Myocyte (in vitro differentiated cells): ENCODE measurements at regions not wholly inside any gene's neighbourhood (a gene's known extent, or its start where the extent isn't known, plus 50 kb on each side); places are given as distances from the start of the nearest gene placed in this dataset.
"Not testable (repeated sequence)": the region's sequence is repeated elsewhere in the genome, so short reads cannot be mapped to it uniquely, and the experiment has no call there.

Experiments
- DNase-seq: peaks from one replicate; pipeline ENCODE4 v3.0.0-alpha.2; 2012; ENCODE audit warnings: low read depth

DNA sequence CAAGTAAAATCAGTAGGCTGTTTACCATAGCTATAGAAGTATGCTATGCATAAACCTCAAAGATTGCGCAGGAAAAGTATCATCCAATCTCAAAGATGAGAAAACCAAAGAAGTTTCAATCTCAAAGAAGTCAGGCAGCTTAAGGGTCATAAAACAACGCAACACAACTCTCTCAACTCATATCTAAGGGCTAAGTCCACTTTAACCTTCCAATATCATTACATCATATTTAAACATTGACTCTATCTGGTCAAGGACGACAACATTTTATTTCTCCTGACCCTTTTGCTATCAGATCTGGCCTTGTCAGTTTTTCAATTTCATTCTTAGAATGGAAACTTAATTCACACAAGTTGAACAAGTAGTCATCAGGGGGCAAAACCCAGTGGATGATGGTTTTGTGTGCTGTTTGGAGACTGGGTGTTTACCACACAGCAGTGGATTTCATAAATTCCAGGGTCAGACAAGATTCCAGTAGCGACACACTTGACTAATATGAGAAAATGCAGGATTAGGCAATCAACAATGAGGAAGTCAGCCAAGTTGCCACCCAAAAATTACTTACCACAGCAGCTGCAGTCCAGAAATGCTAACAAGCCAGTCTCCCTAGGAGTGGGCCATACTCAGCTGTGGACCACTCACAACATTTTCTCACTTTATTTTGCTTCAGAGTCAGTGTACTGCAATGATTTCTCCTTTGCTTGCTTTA is 108.7 kb upstream of the NBPF26 start:
- DNase-seq: not testable (repeated sequence)

GRCh38 chr1:120617493-120617892 is 106.3 kb upstream of the NBPF26 start:
- DNase-seq: not testable (repeated sequence)

- DNase-seq: not testable (repeated sequence)
Observed at GRCh38 chr1:120619867-120620692, 103.7 kb upstream of the NBPF26 start.

DNA sequence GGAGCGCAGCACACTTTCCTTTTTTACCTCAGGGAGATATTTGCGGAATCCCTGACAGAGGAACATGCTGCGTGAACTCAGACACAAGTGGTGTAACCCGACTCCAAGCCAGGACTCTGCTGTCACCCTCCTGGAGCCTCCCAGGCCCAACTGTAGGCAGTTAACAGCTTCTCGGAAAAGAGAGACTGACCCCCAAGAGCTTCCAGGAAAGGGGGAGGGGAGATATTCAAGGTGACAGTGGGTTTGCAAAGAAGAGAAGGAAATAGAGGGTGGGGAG is 103.1 kb upstream of the NBPF26 start:
- DNase-seq: not testable (repeated sequence)

DNA sequence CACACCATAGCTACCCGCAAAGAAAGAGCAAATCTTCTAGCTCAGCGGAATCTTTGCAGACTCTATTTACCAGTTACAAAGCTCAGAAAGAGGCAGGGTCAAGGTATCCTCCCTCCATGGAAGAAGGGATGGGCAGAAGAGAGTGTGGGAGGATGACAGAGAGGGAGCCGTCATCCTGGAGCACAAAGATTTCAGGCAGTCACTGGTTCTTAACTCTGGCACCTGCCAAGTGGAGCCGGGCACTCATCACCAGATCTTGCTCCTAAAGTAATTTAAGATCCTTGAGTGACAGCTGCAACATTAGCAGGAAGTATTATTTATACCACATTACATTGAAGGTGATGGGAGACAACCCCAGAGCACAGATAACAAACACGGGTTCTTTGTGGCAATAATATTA is 102.5 kb upstream of the NBPF26 start:
- DNase-seq: not testable (repeated sequence)

DNA sequence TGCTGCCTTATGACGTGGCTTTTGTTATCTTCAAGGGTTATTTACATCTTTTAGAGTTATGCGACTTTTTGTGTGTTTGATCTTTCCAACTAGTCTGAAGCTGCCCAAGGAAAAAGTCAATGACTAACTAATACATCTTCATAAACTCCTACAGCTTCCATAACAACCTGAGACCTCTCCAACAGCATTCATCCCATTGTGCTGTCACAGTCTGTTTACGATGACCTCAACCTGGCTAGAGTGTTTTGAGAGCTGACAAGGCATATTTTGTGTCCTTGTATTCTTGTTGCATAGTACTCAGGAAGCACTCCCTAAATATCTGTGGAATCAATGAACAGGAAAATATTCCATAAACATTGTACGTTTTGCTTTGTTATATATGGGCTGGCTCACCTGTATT is 100.2 kb upstream of the NBPF26 start:
- not testable (repeated sequence) for DNase-seq

GRCh38 chr1:120624565-120625064 is 99.1 kb upstream of the NBPF26 start:
- DNase-seq: not testable (repeated sequence)

DNA sequence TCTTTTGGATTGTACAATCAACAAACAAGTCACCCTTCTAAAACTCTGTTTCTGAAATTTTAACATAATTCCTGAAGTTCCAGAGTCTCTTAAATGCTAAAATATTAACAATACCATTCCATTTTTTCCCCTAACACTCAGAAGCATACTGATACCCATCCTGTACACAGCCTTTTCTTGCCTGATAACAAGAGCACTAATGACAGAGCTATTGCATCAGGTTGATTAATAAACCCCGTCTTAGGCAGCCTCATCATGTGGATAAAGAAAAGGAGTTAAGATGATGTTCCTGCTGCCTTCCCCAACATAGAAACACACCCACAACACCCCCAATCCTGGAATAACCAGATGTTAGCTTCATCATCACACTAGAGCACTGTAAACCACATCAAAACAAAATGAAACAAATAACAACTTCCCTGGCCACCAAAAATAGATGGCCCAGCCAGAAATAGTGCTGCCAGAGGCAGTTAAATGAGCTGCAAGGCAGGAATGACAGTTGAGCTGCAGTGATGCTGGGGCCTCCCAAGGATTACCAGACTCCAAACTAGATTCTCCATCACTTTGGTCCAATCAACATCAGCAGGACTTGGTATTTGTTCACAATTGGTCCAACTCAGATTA is 93.8 kb upstream of the NBPF26 start:
- DNase-seq: not testable (repeated sequence)

- DNase-seq: not testable (repeated sequence)
Observed at GRCh38 chr1:120634816-120635806, 88.6 kb upstream of the NBPF26 start.

DNA sequence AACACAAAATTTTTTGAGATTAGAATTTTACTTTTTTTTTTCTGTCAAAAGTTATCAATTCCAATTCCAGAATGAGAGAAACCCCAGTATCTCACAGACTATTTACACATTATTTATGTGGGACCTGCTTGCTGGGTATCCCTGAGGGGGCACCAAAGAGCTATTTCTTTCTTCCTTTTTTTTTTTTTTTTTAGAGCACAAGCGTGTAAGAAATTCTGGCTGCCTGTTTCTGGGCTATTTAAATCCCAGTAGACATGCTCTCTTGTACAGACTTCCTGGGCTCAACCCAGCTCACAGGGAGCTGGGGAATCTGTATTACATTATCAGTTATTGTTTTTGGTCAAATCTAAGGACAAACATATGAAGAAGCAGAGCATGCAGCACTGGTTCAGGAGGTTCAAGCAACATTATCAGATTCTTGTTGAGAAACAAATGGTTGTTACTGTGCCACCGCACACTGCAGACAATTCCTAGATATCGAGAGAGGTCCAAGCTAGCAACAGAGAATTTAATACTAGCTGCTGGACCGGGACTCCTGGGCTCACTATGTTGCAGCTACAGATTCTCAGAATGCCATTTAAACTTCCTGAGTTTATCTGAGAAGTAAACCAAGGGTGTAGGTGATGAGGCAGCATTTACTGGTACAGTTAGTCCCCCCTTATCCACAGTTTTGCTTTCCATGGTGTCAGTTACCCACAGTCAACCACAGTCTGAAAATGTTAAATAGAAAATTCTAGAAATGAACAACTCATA is 83.3 kb upstream of the NBPF26 start:
- not testable (repeated sequence) for DNase-seq

DNA sequence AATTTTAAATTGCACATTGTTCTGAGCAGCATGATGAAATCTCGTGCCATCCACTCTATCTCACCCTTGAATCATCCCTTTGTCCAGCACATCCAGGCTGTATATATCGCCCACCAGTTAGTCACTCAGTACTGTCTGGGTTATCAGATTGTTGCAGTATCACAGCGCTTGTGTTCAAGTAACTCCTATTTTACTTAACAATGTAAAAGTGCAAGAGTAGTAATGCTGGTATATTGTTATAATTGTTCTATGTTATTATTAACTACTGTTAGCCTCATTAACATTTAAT is 82.8 kb upstream of the NBPF26 start:
- DNase-seq: not testable (repeated sequence)

DNA sequence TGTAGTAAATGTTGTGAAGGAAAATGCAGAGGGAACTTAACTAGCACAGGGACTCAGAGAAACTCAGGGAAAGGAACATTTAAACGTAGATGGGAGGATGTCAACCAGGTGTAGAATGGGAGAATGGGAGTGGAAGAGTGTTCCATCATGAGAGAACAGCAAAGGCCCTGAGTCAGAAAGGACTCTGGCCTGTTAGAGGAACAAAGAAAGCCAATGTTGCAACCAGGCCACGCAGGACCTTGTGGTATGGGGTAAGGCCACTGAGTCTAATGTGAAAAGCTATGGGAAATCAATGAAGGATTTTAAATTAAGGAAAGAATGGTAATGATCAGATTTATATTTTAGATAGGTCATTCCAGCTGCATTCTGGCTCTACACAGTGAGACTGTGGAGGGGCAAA is 76.6 kb upstream of the NBPF26 start:
- not testable (repeated sequence) for DNase-seq

DNA sequence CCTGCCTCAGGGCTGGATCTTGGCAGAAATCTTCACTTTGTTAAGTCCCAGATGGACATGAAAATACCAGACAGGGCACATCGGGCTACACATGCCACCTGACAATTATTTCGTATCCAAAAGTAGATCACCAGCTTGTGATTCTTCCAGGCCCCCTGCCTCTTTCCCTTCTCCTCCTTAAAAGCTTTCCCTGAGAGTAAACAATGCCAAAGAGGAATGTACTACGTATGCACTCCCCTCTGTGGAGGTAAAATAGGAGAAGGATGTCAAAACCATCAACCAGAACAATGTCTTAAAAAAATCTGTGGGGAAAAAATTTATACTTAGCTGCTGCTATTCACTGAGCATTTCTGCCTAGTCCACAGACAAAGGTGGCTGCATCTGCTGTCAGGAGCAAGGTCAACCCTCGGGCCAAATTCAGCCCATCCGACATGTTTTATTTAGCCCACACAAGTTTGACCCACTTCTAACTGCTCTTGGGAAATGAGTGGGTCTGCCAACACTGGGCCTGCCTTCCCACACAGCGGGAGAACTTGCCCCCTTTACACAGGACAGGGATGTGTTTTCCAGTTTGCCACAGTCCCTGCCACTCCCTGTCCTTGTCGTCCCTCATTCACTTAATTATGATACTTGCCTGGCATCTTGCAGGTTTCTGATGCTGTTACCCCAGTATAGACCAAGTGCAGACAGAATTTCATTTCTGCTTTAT is 74.7 kb upstream of the NBPF26 start:
- not testable (repeated sequence) for DNase-seq

DNA sequence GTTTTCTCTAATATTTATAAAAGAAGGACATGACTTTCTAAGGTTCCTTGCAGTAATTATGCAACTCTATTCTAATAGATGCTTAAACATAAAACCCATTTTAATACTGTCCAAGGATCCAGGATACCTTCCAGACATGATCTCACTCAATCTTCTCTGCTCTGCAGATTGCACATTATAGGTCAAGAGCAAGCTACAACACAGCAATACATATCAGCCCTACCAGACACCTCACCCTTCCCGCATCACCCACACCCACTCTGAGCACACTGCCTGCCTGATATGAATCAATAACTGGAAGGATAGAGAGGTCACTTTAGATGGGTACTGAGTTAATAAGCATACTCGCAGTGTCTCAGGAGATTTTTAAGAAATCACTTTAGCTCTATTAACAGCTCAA is 74.0 kb upstream of the NBPF26 start:
- not testable (repeated sequence) for DNase-seq

GRCh38 chr1:120654114-120654513 is 69.6 kb upstream of the NBPF26 start:
- not testable (repeated sequence) for DNase-seq

- not testable (repeated sequence) for DNase-seq
Observed at GRCh38 chr1:120655394-120655793, 68.4 kb upstream of the NBPF26 start.

DNA sequence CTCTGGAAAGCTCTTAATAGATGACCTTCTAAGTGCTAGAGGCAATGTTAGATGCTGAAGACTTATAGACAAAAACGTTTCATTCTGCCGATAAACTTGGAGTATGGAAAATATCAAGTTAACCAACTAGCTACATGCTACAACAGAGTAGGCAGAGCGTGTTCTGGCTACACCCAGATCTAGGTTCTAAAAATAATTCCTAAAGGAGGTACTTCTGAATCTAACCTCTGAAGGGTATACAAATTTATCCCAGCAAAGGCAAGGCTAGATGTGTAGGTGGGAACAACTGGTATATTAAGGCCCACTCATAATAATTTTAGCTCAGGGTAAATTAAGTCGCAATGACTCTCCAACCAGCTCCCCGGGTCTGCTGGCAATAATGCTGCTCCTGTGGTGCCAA is 67.6 kb upstream of the NBPF26 start:
- DNase-seq: not testable (repeated sequence)

GRCh38 chr1:120657804-120658203 is 65.9 kb upstream of the NBPF26 start:
- DNase-seq: not testable (repeated sequence)

GRCh38 chr1:120658622-120659021 is 65.1 kb upstream of the NBPF26 start:
- not testable (repeated sequence) for DNase-seq

DNA sequence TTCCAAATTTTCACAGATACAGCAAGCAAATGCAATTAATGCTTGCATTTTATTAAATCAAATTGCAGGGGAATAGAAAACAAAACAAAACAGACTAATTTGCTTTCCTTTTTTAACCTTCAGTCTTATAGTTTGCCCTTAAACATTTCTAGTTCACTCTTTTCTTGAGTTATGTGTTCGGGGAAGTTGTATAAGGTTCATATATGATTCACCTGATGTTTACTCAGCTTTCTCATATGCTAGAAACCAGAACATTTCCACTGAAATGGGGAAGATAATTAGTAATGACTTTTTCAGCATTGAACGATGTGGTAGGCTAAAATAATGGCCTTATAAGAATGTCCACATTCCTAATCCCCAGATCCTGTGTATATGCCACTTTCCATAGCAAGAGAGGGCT is 64.6 kb upstream of the NBPF26 start:
- not testable (repeated sequence) for DNase-seq
